GM12878 (cell line): ENCODE measurements at regions not wholly inside any gene's neighbourhood (a gene's known extent, or its start where the extent isn't known, plus 50 kb on each side); places are given as distances from the start of the nearest gene placed in this dataset.

Source experiments
- ATAC-seq: fragments of 200-7000 bp; cut with Tn5 transposase; 3 replicates; pipeline ENCODE4 v1.9.1; 2020; ENCODE audit warnings: mild to moderate bottlenecking, moderate library complexity
- BruUV-seq: library from RNA; stranded (reverse); fragments of 400-500 nt; replicated peaks from 2 replicates; lab custom pipeline; 2021; lab: Mats Ljungman, UMichigan
- CTCF ChIA-PET: fragments of 300-600 bp; sonication (Branson Sonifier 250); formaldehyde crosslinking; extraction: SDS; loops from one replicate; lab custom pipeline; 2021; ENCODE audit warnings: inconsistent platforms; lab: Yijun Ruan, JAX
- POLR2A ChIA-PET: fragments of 350-600 bp; formaldehyde crosslinking; extraction: SDS; loops from one replicate; lab custom pipeline; 2021; ENCODE audit warnings: inconsistent platforms; lab: Charles Lee
- RAD21 ChIA-PET: fragments of 300-600 bp; sonication (Branson Sonifier 250); formaldehyde crosslinking; loops from one replicate; lab custom pipeline; 2023; ENCODE audit warnings: antibody characterized with exemption; ENCODE audit not compliant: unreplicated experiment; lab: Charles Lee
- SMC1A ChIA-PET: fragments of 300-600 bp; sonication (Branson Sonifier 250); formaldehyde crosslinking; loops from one replicate; lab custom pipeline; 2023; ENCODE audit not compliant: unreplicated experiment, uncharacterized antibody; lab: Charles Lee
- DNase-seq: peaks from one replicate; pipeline ENCODE4 v3.0.0-alpha.2; 2011; ENCODE audit warnings: low read depth, low spot score
- FAIRE-seq: peaks from 3 replicates; lab custom pipeline; 2011; peaks lifted over from hg19 to GRCh38; lab: Jason Lieb, UNC
- H2AFZ ChIP-seq: 2 replicates; pipeline ENCODE4 v1.6.0; 2011; ENCODE audit warnings: low read depth, low read length, control low read depth; ENCODE audit not compliant: control insufficient read depth
- H3K27ac ChIP-seq: 2 replicates; pipeline ENCODE4 v1.5.1; 2011; ENCODE audit warnings: control low read depth; ENCODE audit not compliant: control insufficient read depth, insufficient read depth
- H3K27me3 ChIP-seq, 2 experiments: replicated peaks in 1 of 2; 2 replicates each; pipeline versions ENCODE4 v1.6.0 to v1.6.1; 2011; ENCODE audit warnings: low read length in 1 of 2; ENCODE audit not compliant: control insufficient read depth in 2 of 2, insufficient read depth in 2 of 2
- H3K36me3 ChIP-seq, 2 experiments: 2 replicates each; pipeline ENCODE4 v1.5.1; 2011; ENCODE audit warnings: low read length in 1 of 2; ENCODE audit not compliant: control insufficient read depth in 2 of 2, insufficient read depth in 2 of 2
- H3K4me1 ChIP-seq: 2 replicates; pipeline ENCODE4 v1.6.1; 2011; ENCODE audit warnings: mild to moderate bottlenecking, low read length, moderate library complexity, mixed read lengths; ENCODE audit not compliant: control insufficient read depth, insufficient read depth
- H3K4me2 ChIP-seq: 2 replicates; pipeline ENCODE4 v1.6.0; 2011; ENCODE audit warnings: control low read depth; ENCODE audit not compliant: control insufficient read depth, insufficient read depth
- H3K4me3 ChIP-seq: fragments of 200-600 bp; sonication (generic); 2 replicates; pipeline ENCODE4 v1.5.1; 2016
- H3K79me2 ChIP-seq: 2 replicates; pipeline ENCODE4 v1.6.0; 2011; ENCODE audit warnings: low read length; ENCODE audit not compliant: control insufficient read depth, insufficient read depth
- H3K9ac ChIP-seq: 2 replicates; pipeline ENCODE4 v1.8.0; 2011; ENCODE audit warnings: low read length, control low read depth, mixed read lengths; ENCODE audit not compliant: control insufficient read depth, insufficient read depth
- H3K9me3 ChIP-seq: replicated peaks from 3 replicates; pipeline ENCODE4 v1.5.1; 2011; ENCODE audit warnings: mild to moderate bottlenecking, low read length; ENCODE audit not compliant: control insufficient read depth, insufficient read depth
- H4K20me1 ChIP-seq: 2 replicates; pipeline ENCODE4 v1.6.0; 2011; ENCODE audit not compliant: control insufficient read depth, insufficient read depth
- BCL3 ChIP-seq: IDR thresholded peaks from 2 replicates; pipeline ENCODE4 v1.6.1; 2011; ENCODE audit warnings: borderline replicate concordance, low read depth, mild to moderate bottlenecking, moderate library complexity, low read length; ENCODE audit not compliant: insufficient read depth, poor library complexity, severe bottlenecking
- BHLHE40 ChIP-seq, 2 experiments: fragments of 450-650 bp in 1 of 2; IDR thresholded peaks; 2 replicates each; pipeline ENCODE4 v1.6.1; 2011 to 2017; ENCODE audit warnings: low read depth in 2 of 2, borderline replicate concordance in 1 of 2, improper control_type of control experiment in 1 of 2, low read length in 1 of 2, mild to moderate bottlenecking in 1 of 2
- ESRRA ChIP-seq: IDR thresholded peaks from 2 replicates; pipeline ENCODE4 v1.6.1; 2012; ENCODE audit warnings: mild to moderate bottlenecking, low read length, improper control_type of control experiment
- GABPA ChIP-seq: IDR thresholded peaks from 2 replicates; pipeline ENCODE4 v1.6.1; 2014; ENCODE audit warnings: antibody characterized with exemption, low read depth, mild to moderate bottlenecking, inconsistent platforms
- MAX ChIP-seq: IDR thresholded peaks from 2 replicates; pipeline ENCODE4 v1.6.1; 2012; ENCODE audit warnings: low read depth, low read length, improper control_type of control experiment
- MEF2B ChIP-seq: fragments of 450-650 bp; IDR thresholded peaks from 2 replicates; pipeline ENCODE4 v1.6.1; 2018; ENCODE audit warnings: mild to moderate bottlenecking, moderate library complexity; ENCODE audit not compliant: partially characterized antibody, poor library complexity, severe bottlenecking
- NR2C2 ChIP-seq: IDR thresholded peaks from 2 replicates; pipeline ENCODE4 v1.6.1; 2011; ENCODE audit warnings: borderline replicate concordance, low read depth; ENCODE audit not compliant: control insufficient read depth, insufficient read length
- PAX5 ChIP-seq: IDR thresholded peaks from 2 replicates; pipeline ENCODE4 v1.6.1; 2011; ENCODE audit warnings: low read depth, low read length, borderline replicate concordance
- SMAD1 ChIP-seq: fragments of 450-650 bp; IDR thresholded peaks from 2 replicates; pipeline ENCODE4 v1.6.1; 2018; ENCODE audit warnings: mild to moderate bottlenecking, low read depth; ENCODE audit not compliant: partially characterized antibody
- SRF ChIP-seq, 2 experiments: IDR thresholded peaks; 2 replicates each; pipeline ENCODE4 v1.6.1; 2011; ENCODE audit warnings: low read depth in 2 of 2, low read length in 2 of 2, mild to moderate bottlenecking in 1 of 2, moderate library complexity in 1 of 2
- ZNF687 ChIP-seq: fragments of 450-650 bp; IDR thresholded peaks from 2 replicates; pipeline ENCODE4 v1.6.1; 2017; ENCODE audit warnings: mild to moderate bottlenecking, moderate library complexity
- WGBS: methylation state at CpG from one replicate; pipeline ENCODE4 v1.1.6; 2016; ENCODE audit warnings: low lambda C conversion rate; ENCODE audit not compliant: insufficient replicate concordance, insufficient coverage; ENCODE audit errors: missing lambda C conversion rate; 5-methylcytosine and 5-hydroxymethylcytosine counted together
- in situ Hi-C: fragments of 300-500 bp; cut with MboI; formaldehyde crosslinking; loops from 9 replicates; pipeline ENCODE4 v1.14.3; 2018; ENCODE audit warnings: mixed read lengths
- intact Hi-C: fragments of 100-400 bp; cut with micrococcal nuclease; formaldehyde crosslinking; loops from one replicate; pipeline ENCODE4 v1.14.2; 2022; ENCODE audit not compliant: unreplicated experiment

- DNase-seq = no peak
- no peaks in the 10 kb centered on the region for H3K36me3 ChIP-seq
- ChIA-PET SMC1A (no interaction called here), CTCF (no interaction called here), POLR2A (no interaction called here), RAD21 (no interaction called here)
- H3K9me3 ChIP-seq = no peaks in the 10 kb centered on the region
- no peak overlapping the region for H3K4me3 ChIP-seq
- no peaks in the 10 kb centered on the region for H4K20me1 ChIP-seq
- no peak for FAIRE-seq
- intact Hi-C loops = no loop called here
- H3K27ac ChIP-seq = no peak overlapping the region
- 19% methylated on average over 3 of the region's 3 CpGs for WGBS
- in situ Hi-C loops = no loop called here
- H3K4me2 ChIP-seq = no peak overlapping the region
- no TSS peak for BruUV-seq
- no peak for ATAC-seq
- no peaks in the 10 kb centered on the region for H3K4me1 ChIP-seq
- no peak overlapping the region for H2AFZ ChIP-seq
- no peak overlapping the region for H3K9ac ChIP-seq
- no peak for TF ChIP-seq SMAD1
- TF ChIP-seq ESRRA = no peak
- TF ChIP-seq GABPA = no peak
- no peak for TF ChIP-seq NR2C2
- TF ChIP-seq MAX = no peak
- no peak for TF ChIP-seq MEF2B
- TF ChIP-seq BCL3 = no peak
- TF ChIP-seq BHLHE40 (IDR thresholded peaks at IDR 0.05; ENCODE audit: borderline replicate concordance in 1 of 2, low read depth in 2 of 2, low read length in 1 of 2) = no peak
- TF ChIP-seq PAX5 = no peak
- no peak for TF ChIP-seq SRF (IDR thresholded peaks at IDR 0.05; ENCODE audit: low read depth in 2 of 2, low read length in 2 of 2)
- no peak for TF ChIP-seq ZNF687
- TF ChIP-seq, all 136 proteins: peak for 0
- Histone ChIP-seq H3K79me2 (no peaks in the 10 kb centered on the region), H3K27me3 (no peaks in the 10 kb centered on the region)
These were observed 499.6 kb downstream of the PPARGC1A start for GRCh38 chr4:23390246-23390645.
